CD14-positive monocyte (primary cell): ENCODE measurements at regions not wholly inside any gene's neighbourhood (a gene's known extent, or its start where the extent isn't known, plus 50 kb on each side); places are given as distances from the start of the nearest gene placed in this dataset.

Experiments
- DNase-seq, 3 donors: peaks; one replicate each; pipeline ENCODE4 v3.0.0-alpha.2; 2011 to 2022
- H2AFZ ChIP-seq: 2 replicates; pipeline ENCODE4 v1.6.0; 2012; ENCODE audit warnings: mild to moderate bottlenecking, low read depth, low read length, inconsistent platforms; ENCODE audit not compliant: insufficient read depth, poor library complexity, severe bottlenecking
- H3K27ac ChIP-seq, 2 donors: 1 replicate in 1 of 2; 2 replicates in 1 of 2; pipeline ENCODE4 v1.5.1; 2012 to 2013; ENCODE audit warnings: low read length in 2 of 2, control low read depth in 1 of 2, inconsistent platforms in 1 of 2, low read depth in 1 of 2, mild to moderate bottlenecking in 1 of 2
- H3K27me3 ChIP-seq, 2 donors: one replicate each; pipeline versions ENCODE4 v1.6.0 to v1.6.1; 2011 to 2013; ENCODE audit warnings: low read length in 2 of 2; ENCODE audit not compliant: control insufficient read depth in 2 of 2, insufficient read depth in 2 of 2
- H3K36me3 ChIP-seq, 2 donors: replicated peaks in 1 of 2; 1 replicate in 1 of 2; 2 replicates in 1 of 2; pipeline versions ENCODE4 v1.5.1 to v1.6.1; 2012 to 2013; ENCODE audit warnings: low read length in 2 of 2, control low read depth in 1 of 2, inconsistent platforms in 1 of 2, mild to moderate bottlenecking in 1 of 2; ENCODE audit not compliant: insufficient read depth in 2 of 2, control insufficient read depth in 1 of 2
- H3K4me1 ChIP-seq, 2 donors: 1 replicate in 1 of 2; 2 replicates in 1 of 2; pipeline versions ENCODE4 v1.5.1 to v1.6.1; 2012 to 2013; ENCODE audit warnings: low read length in 2 of 2, control low read depth in 1 of 2, inconsistent platforms in 1 of 2, mild to moderate bottlenecking in 1 of 2, moderate library complexity in 1 of 2; ENCODE audit not compliant: insufficient read depth in 2 of 2, control insufficient read depth in 1 of 2
- H3K4me2 ChIP-seq: replicated peaks from 2 replicates; pipeline ENCODE3; 2012; ENCODE audit warnings: low read length, moderate library complexity, mild to moderate bottlenecking; ENCODE audit not compliant: poor library complexity, severe bottlenecking; ENCODE audit errors: extremely low read depth
- H3K4me3 ChIP-seq, 3 experiments: fragments of 200-600 bp in 1 of 3; sonication (generic) in 1 of 3; replicated peaks in 1 of 3; 1 replicate in 2 of 3; 2 replicates in 1 of 3; pipeline ENCODE4 v1.5.1; 2011 to 2013; ENCODE audit warnings: low read length in 3 of 3, mild to moderate bottlenecking in 3 of 3, control low read depth in 2 of 3, low read depth in 2 of 3, inconsistent platforms in 1 of 3, moderate library complexity in 1 of 3
- H3K79me2 ChIP-seq: 2 replicates; pipeline ENCODE4 v1.6.0; 2012; ENCODE audit warnings: mild to moderate bottlenecking, control low read depth, inconsistent platforms, low read length, moderate library complexity; ENCODE audit not compliant: insufficient read depth
- H3K9ac ChIP-seq: 2 replicates; pipeline ENCODE4 v1.6.0; 2017; ENCODE audit warnings: low read length, mild to moderate bottlenecking; ENCODE audit not compliant: insufficient read depth, poor library complexity, severe bottlenecking
- H3K9me3 ChIP-seq, 2 donors: replicated peaks in 1 of 2; 1 replicate in 1 of 2; 2 replicates in 1 of 2; pipeline versions ENCODE4 v1.5.1 to v1.6.1; 2012 to 2013; ENCODE audit warnings: low read length in 2 of 2, control low read depth in 1 of 2; ENCODE audit not compliant: control insufficient read depth in 1 of 2, insufficient read depth in 1 of 2
- H4K20me1 ChIP-seq: 2 replicates; pipeline ENCODE4 v1.6.0; 2012; ENCODE audit warnings: mild to moderate bottlenecking, low read length, control low read depth, moderate library complexity; ENCODE audit not compliant: insufficient read depth
- H3K27ac Mint-ChIP-seq, 7 donors: one replicate each; pipeline ENCODE4 v1.8.0; 2020; ENCODE audit warnings: mild to moderate bottlenecking in 7 of 7, mixed read lengths in 7 of 7, moderate library complexity in 6 of 7, inconsistent platforms in 2 of 7
- H3K27me3 Mint-ChIP-seq, 3 donors: one replicate each; pipeline ENCODE4 v1.8.0; 2021 to 2022; ENCODE audit warnings: low read depth in 3 of 3, mild to moderate bottlenecking in 3 of 3, mixed read lengths in 3 of 3, moderate library complexity in 3 of 3, inconsistent platforms in 1 of 3
- H3K36me3 Mint-ChIP-seq, 2 donors: one replicate each; pipeline ENCODE4 v1.8.0; 2020; ENCODE audit warnings: mixed read lengths in 2 of 2, inconsistent platforms in 1 of 2, mild to moderate bottlenecking in 1 of 2
- H3K4me1 Mint-ChIP-seq: one replicate; pipeline ENCODE4 v1.8.0; 2020; ENCODE audit warnings: mild to moderate bottlenecking, mixed read lengths
- H3K4me3 Mint-ChIP-seq, 2 donors: one replicate each; pipeline ENCODE4 v1.8.0; 2020; ENCODE audit warnings: mild to moderate bottlenecking in 2 of 2, mixed read lengths in 2 of 2, moderate library complexity in 1 of 2
- H3K9me3 Mint-ChIP-seq, 7 donors: one replicate each; pipeline ENCODE4 v1.8.0; 2020 to 2022; ENCODE audit warnings: mixed read lengths in 7 of 7, mild to moderate bottlenecking in 6 of 7, moderate library complexity in 6 of 7, inconsistent platforms in 2 of 7
- CTCF ChIP-seq: fragments of 200-600 bp; IDR thresholded peaks from one replicate; pipeline ENCODE4 v1.8.0; 2022; ENCODE audit warnings: antibody characterized with exemption, mild to moderate bottlenecking
- WGBS: methylation state at CpG from one replicate; pipeline ENCODE4 v1.1.5; 2013; ENCODE audit warnings: missing lambda C conversion rate; ENCODE audit not compliant: insufficient coverage; 5-methylcytosine and 5-hydroxymethylcytosine counted together
- intact Hi-C, 2 donors: fragments of 100-400 bp; cut with micrococcal nuclease; formaldehyde crosslinking; loops; one replicate each; pipeline versions ENCODE4 v1.15.0 to v1.15.1; 2023

GRCh38 chr1:175857756-175858155 is 114.4 kb upstream of the TNR start:
- no peaks in the 10 kb centered on the region for H3K9me3 ChIP-seq
- no peak overlapping the region for H3K27ac Mint-ChIP-seq
- 84% methylated on average over 6 of the region's 6 CpGs for WGBS
- H3K27me3 ChIP-seq, result no peaks in the 10 kb centered on the region
- no peaks in the 10 kb centered on the region for H3K36me3 ChIP-seq
- H3K4me3 ChIP-seq, result no peak overlapping the region
- no peaks in the 10 kb centered on the region for H3K79me2 ChIP-seq
- intact Hi-C loops, result no loop called here
- no peaks in the 10 kb centered on the region for H4K20me1 ChIP-seq
- peaks cover 1 to 6% (median 2%) of the 10 kb centered on the region in 3 donors for H3K27me3 Mint-ChIP-seq
- H3K4me1 Mint-ChIP-seq, result no peaks in the 10 kb centered on the region
- H3K4me2 ChIP-seq, result no peak overlapping the region
- H3K4me3 Mint-ChIP-seq, result no peak overlapping the region
- H3K9me3 Mint-ChIP-seq, result peaks cover 0 to 2% (median 0%) of the 10 kb centered on the region in 7 donors
- TF ChIP-seq CTCF, result no peak
- H3K27ac ChIP-seq, result no peak overlapping the region
- DNase-seq, result no peak
- no peaks in the 10 kb centered on the region for H3K4me1 ChIP-seq
- no peak overlapping the region for H3K9ac ChIP-seq
- no peak overlapping the region for H2AFZ ChIP-seq
- H3K36me3 Mint-ChIP-seq, result no peaks in the 10 kb centered on the region

- Histone ChIP-seq H3K4me1 (no peaks in the 10 kb centered on the region), H3K9me3 (no peaks in the 10 kb centered on the region), H2AFZ (no peak overlapping the region), H3K27me3 (no peaks in the 10 kb centered on the region), H3K4me3 (no peak overlapping the region), H3K27ac (no peak overlapping the region), H3K79me2 (no peaks in the 10 kb centered on the region), H3K36me3 (no peaks in the 10 kb centered on the region), H3K9ac (no peak overlapping the region), H4K20me1 (no peaks in the 10 kb centered on the region), H3K4me2 (no peak overlapping the region)
- intact Hi-C loops, result no loop called here
- Mint-ChIP-seq H3K4me3 (no peak overlapping the region), H3K9me3 (peaks cover 0 to 3% (median 0%) of the 10 kb centered on the region in 7 donors), H3K4me1 (no peaks in the 10 kb centered on the region), H3K27ac (no peak overlapping the region), H3K27me3 (peaks cover 1 to 4% (median 2%) of the 10 kb centered on the region in 3 donors), H3K36me3 (no peaks in the 10 kb centered on the region)
- TF ChIP-seq CTCF, result no peak
- no peak for DNase-seq
- 67% methylated on average over 1 of the region's 4 CpGs for WGBS
These were observed 110.3 kb upstream of the TNR start for GRCh38 chr1:175853681-175854080.
